Activated T-cell treated with anti-CD3 and anti-CD28 coated beads, Interleukin-2, amount 50 U/mL, for 72 hours (primary cell): ENCODE measurements at regions not wholly inside any gene's neighbourhood (a gene's known extent, or its start where the extent isn't known, plus 50 kb on each side); places are given as distances from the start of the nearest gene placed in this dataset.
A peak's percentile ranks its signal among the peaks of the same experiment; 100 is the strongest.

Experiments used
- ATAC-seq, 2 donors: fragments of 150-1000 bp; cut with Tn5 transposase; replicated peaks in 1 of 2; 2 replicates each; pipeline ENCODE4 v1.10.0; 2021; ENCODE audit warnings: moderate library complexity in 2 of 2, mild to moderate bottlenecking in 1 of 2
- DNase-seq, 2 donors: peaks; one replicate each; pipeline ENCODE4 v3.0.0; 2021 to 2022; ENCODE audit warnings: mixed read lengths in 1 of 2
- H3K27ac Mint-ChIP-seq: one replicate; pipeline ENCODE4 v1.8.0; 2022; ENCODE audit warnings: mild to moderate bottlenecking, moderate library complexity, mixed read lengths
- H3K27me3 Mint-ChIP-seq: one replicate; pipeline ENCODE4 v1.8.0; 2022; ENCODE audit warnings: low read depth, mixed read lengths
- H3K36me3 Mint-ChIP-seq, 2 donors: one replicate each; pipeline ENCODE4 v1.8.0; 2022; ENCODE audit warnings: mixed read lengths in 2 of 2, mild to moderate bottlenecking in 1 of 2; ENCODE audit not compliant: insufficient read depth in 2 of 2
- H3K4me1 Mint-ChIP-seq: one replicate; pipeline ENCODE4 v1.8.0; 2022; ENCODE audit warnings: low read depth, mixed read lengths
- H3K4me3 Mint-ChIP-seq, 2 donors: one replicate each; pipeline ENCODE4 v1.8.0; 2022; ENCODE audit warnings: mild to moderate bottlenecking in 2 of 2, mixed read lengths in 2 of 2, moderate library complexity in 2 of 2
- H3K9me3 Mint-ChIP-seq, 2 donors: one replicate each; pipeline ENCODE4 v1.8.0; 2022; ENCODE audit warnings: mixed read lengths in 2 of 2

GRCh38 chr22:23522623-23523251 lies 57.4 kb downstream of the IGLL1 start:
- ATAC-seq (no peak), DNase-seq (no peak)
- Mint-ChIP-seq H3K4me3 (peak overlapping the region; percentile 57 to 63), H3K27me3 (peaks cover 31% of the 10 kb centered on the region), H3K36me3 (no peaks in the 10 kb centered on the region), H3K4me1 (peaks cover 5% of the 10 kb centered on the region), H3K9me3 (no peaks in the 10 kb centered on the region), H3K27ac (no peak overlapping the region)

DNA sequence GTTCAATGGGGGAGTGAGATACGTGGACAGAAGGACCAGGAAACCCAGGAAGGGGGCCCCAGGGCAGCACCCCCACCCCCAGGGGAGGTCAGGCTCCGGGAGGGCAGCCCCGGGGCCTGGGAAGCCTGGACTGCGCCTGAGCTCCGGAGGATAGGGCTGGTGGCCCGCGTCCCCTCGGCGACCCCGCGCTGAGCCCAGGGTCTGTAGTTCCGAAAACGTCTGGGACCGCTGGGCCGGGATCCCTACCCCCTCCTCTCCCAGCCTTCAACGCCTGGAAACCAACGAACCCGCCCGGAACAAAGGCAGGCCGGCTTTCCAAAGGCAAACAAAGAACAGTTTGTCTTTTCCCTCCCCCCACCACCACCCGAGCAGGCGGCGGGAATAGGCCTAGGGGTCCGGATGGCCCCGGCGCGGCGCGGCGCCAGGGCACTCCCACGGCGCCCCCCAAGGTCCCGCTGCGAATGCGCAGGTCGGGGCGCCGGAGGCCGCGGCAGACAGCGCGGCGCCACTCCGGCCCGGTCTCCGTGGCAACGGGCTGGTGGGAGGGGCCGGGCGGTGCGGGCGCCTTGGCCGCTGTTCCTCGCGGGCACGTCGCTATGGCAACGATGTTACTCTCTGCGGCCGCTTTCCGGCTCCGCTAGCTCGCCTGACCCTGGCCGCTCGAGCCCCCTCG lies 58.5 kb downstream of the IGLL1 start:
- Mint-ChIP-seq H3K4me1 (peaks cover 5% of the 10 kb centered on the region), H3K27ac (no peak overlapping the region), H3K4me3 (peak overlapping the region; percentile 68 to 70), H3K9me3 (no peaks in the 10 kb centered on the region), H3K27me3 (peaks cover 33% of the 10 kb centered on the region), H3K36me3 (no peaks in the 10 kb centered on the region)
- DNase-seq (peak; percentile 82), ATAC-seq (peak; percentile 95 to 96)

- Mint-ChIP-seq H3K9me3 (no peaks in the 10 kb centered on the region), H3K27ac (no peak overlapping the region), H3K36me3 (no peaks in the 10 kb centered on the region), H3K4me3 (peak overlapping the region; percentile 68 to 70), H3K27me3 (peaks cover 33% of the 10 kb centered on the region), H3K4me1 (peaks cover 5% of the 10 kb centered on the region)
- no peak for ATAC-seq
- DNase-seq, result no peak
Observed at GRCh38 chr22:23520863-23521440, 59.1 kb downstream of the IGLL1 start.

DNA sequence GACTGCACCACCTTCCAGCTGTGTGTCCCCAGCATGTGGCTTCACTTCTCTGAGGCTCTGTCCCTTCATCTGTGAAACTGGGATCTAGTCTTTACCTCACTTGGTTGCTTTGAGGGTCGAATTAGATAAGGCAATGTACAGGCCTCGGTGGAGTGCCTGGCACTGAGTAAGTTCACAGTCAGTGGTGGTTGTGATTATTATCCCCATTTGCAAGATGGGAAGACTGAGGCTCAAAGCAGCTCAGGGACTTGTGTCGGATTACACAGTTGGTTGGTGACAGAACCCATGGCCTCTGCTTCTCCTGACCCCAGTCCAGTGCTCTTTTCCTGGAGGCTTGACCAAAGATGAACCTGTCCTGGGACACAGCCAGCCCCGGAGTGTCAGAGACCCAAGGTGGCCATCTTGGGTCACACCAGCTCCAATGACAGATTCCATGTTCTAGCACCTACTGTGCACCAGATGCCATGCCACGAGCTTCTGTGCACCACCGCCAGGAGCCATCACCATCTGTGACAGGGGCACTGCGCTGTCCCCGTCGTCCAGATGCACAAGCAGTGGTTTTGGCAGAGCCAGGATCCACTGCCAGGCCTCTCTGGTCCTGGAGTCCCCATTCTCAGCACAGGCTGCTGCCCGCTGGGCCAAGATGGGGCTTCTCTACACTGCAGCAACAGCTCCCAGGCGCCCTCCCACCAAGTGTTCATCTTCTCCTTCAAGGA lies 60.5 kb downstream of the IGLL1 start:
- peaks cover 5% of the 10 kb centered on the region for H3K4me1 Mint-ChIP-seq
- no peaks in the 10 kb centered on the region for H3K36me3 Mint-ChIP-seq
- DNase-seq (no peak), ATAC-seq (no peak)
- no peak overlapping the region for H3K4me3 Mint-ChIP-seq
- H3K27me3 Mint-ChIP-seq, result peaks cover 33% of the 10 kb centered on the region
- H3K9me3 Mint-ChIP-seq, result no peaks in the 10 kb centered on the region
- no peak overlapping the region for H3K27ac Mint-ChIP-seq

DNA sequence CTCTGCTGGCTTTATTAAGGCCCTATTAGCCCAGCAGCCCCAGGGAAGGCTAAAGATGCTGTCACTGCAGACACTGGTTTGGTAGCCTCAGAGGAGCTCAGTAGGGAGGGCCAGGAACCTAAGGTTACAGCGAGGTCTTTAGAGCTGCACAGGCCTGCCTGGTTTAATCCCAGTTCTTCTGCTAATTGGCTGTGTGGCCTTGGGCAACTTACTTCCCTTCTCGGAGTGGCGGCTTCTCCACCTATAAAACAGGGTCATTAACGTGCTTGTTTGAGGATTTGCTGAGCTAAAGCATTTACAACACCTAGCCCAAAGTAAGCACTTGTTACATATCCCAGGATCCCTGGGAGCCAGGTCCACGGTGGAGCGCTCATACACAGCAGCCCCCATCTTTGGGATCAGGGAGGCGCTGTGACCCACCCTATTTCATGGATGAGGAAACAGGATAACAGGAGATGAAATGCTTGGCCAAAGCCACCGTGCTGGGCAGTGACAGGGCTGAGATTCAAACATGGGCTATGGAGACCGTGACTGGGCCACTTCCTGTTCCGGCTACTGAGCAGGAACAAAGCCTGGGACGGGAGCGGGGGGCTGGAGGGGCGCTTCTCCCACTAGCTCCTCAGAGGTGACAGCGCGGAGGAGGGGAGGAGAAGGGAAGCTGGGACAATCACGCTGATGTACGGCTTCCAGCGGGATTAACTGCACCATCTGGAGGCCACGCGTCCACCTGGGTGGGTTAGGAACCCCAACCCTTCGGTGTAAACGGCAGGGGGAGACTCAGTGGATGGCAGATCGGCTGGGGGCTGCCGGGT lies 61.5 kb downstream of the IGLL1 start:
- Mint-ChIP-seq H3K27ac (no peak overlapping the region), H3K36me3 (no peaks in the 10 kb centered on the region), H3K9me3 (no peaks in the 10 kb centered on the region), H3K4me3 (no peak overlapping the region), H3K4me1 (peaks cover 5% of the 10 kb centered on the region), H3K27me3 (peaks cover 29% of the 10 kb centered on the region)
- DNase-seq (no peak), ATAC-seq (no peak)

DNA sequence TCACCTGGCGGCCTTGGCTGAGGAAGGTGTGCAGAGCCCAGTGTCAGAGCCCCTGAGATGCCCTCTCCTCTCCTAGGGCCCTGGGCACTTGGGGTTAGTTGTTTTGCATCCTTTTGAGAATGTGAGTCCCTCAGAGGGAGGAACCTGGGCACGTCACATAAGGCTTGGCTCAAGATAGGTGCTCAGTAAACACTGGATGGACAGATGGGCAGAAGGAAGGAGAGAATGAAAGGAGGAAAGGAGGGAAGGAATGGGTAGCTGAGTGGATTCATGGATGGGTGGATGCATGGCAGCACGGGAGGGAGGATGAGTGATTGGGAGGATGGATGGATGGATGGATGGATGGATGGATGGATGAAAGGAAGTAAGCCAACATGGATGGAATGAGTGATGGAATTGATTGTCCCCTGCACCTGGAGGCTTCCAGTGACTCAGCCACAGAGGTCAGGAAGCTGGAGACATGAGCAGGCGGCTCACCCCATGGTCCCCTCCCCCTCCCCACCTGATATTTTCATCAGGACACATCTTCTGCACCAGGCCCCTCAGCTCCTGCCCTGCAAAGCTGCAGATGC lies 62.2 kb downstream of the IGLL1 start:
- ATAC-seq, result no peak

GRCh38 chr22:23516304-23516703 lies 63.8 kb downstream of the IGLL1 start:
- Mint-ChIP-seq H3K27ac (no peak overlapping the region), H3K4me1 (no peaks in the 10 kb centered on the region), H3K4me3 (no peak overlapping the region), H3K9me3 (no peaks in the 10 kb centered on the region), H3K36me3 (no peaks in the 10 kb centered on the region), H3K27me3 (peaks cover 20% of the 10 kb centered on the region)
- ATAC-seq (no peak), DNase-seq (no peak)

More for the DNA sequence above, 62.2 kb downstream of the IGLL1 start:
- H3K4me3 Mint-ChIP-seq, result no peak overlapping the region
- H3K36me3 Mint-ChIP-seq, result no peaks in the 10 kb centered on the region
- H3K27ac Mint-ChIP-seq, result no peak overlapping the region
- H3K4me1 Mint-ChIP-seq, result peaks cover 5% of the 10 kb centered on the region
- no peak for DNase-seq
- H3K27me3 Mint-ChIP-seq, result peaks cover 22% of the 10 kb centered on the region
- H3K9me3 Mint-ChIP-seq, result no peaks in the 10 kb centered on the region

DNA sequence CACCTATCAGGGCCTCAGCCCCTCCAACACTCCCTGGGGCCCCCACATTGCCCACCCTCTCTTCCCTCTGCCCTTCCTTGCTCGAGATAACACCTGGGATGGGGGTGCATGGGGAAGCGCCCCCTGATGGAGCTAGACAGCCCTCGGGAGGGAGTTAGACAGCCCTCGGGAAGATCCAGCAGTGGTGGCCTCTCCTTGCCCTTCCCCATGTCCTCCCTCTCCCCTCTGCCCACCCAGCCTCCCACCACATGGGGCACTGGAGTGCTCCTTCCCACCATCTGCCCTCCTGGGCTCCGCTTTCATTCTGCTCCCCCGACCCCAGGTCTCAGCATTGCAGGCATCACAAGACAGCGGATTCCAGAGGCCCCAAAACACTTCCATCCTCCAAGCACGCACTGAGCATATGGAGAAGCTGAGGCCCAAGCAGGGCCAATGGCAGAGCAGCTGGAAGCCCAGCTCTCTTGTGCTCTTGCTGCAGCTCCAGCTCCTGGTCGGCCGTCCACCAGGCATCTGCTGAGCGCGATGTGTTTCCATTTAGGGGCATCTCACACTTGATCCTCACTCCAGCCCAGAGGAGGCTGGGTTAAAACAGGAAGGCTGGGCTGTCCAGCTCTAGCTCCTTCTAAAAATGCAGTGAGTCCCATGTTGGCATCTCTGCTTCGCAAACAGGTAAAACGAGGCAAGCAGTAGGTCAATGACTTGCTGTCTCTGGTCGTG lies 65.6 kb downstream of the IGLL1 start:
- Mint-ChIP-seq H3K4me1 (no peaks in the 10 kb centered on the region), H3K36me3 (no peaks in the 10 kb centered on the region), H3K4me3 (no peak overlapping the region), H3K27ac (no peak overlapping the region), H3K9me3 (no peaks in the 10 kb centered on the region), H3K27me3 (peaks cover 14% of the 10 kb centered on the region)
- DNase-seq (no peak), ATAC-seq (no peak)

DNA sequence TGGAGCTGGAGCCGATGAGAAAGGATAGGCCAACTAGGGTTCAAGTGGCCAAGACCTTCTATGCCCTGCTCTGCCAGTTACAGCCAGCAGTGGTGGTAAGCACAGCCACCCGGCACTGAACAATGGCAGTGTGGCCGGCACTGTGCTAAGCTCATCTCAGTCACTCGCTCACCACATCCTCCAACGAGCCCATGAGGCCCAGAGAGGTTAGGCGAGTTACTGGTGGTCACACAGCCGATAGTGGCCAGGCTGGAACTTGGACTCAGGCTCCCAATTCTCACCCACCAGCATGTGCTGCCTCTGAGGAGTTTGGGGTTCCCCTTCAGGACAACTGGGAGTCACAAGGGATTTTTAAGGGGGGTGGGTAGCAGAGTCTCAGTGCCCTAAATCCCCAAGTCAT lies 66.4 kb downstream of the IGLL1 start:
- Mint-ChIP-seq H3K9me3 (no peaks in the 10 kb centered on the region), H3K36me3 (no peaks in the 10 kb centered on the region), H3K27me3 (peaks cover 8% of the 10 kb centered on the region), H3K4me3 (no peak overlapping the region), H3K4me1 (no peaks in the 10 kb centered on the region), H3K27ac (no peak overlapping the region)
- DNase-seq (no peak), ATAC-seq (no peak)

DNA sequence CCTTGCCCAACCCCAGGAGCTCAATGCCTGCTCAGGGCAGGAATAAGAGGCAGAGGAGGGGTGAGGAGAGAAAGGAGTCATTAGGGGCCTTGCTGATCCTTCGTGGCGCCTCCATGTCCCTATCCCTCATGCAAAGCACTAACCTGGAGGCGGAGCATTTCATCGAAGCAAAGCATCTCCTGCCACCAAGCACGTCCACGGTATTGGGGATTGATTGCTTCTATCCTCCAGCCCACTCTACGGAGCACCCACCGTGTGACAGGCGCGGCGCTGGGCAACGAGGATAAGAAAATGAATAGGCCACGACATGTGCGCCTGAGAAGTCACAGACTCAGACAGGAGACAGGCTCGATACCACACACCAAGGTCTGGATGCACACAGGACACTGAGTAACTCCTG lies 67.0 kb downstream of the IGLL1 start:
- H3K9me3 Mint-ChIP-seq, result no peaks in the 10 kb centered on the region
- H3K27me3 Mint-ChIP-seq, result peaks cover 6% of the 10 kb centered on the region
- no peaks in the 10 kb centered on the region for H3K4me1 Mint-ChIP-seq
- DNase-seq, result no peak
- ATAC-seq, result no peak
- no peaks in the 10 kb centered on the region for H3K36me3 Mint-ChIP-seq
- H3K4me3 Mint-ChIP-seq, result no peak overlapping the region
- H3K27ac Mint-ChIP-seq, result no peak overlapping the region

DNA sequence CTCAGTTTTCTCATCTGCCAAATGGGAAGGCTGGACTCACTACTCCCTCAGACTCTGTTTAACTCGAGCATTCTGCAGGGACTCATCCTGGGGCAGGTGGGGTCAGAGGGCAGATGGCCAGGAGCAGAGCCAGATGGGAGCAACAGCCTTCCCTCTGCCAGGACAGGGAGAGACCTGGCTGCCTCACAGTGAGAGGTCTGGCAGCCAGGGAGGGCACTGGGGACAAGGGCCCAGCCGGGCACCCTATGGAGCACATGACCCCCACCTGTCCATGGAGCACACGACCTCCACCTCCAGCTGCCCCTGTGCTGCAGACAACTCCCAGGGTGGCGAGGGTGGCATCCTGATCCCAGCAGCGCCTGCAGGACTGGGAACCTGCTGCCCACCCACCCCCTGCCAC lies 67.4 kb downstream of the IGLL1 start:
- no peak for DNase-seq
- ATAC-seq, result no peak
- Mint-ChIP-seq H3K27me3 (peaks cover 3% of the 10 kb centered on the region), H3K27ac (no peak overlapping the region), H3K4me1 (no peaks in the 10 kb centered on the region), H3K9me3 (no peaks in the 10 kb centered on the region), H3K36me3 (no peaks in the 10 kb centered on the region), H3K4me3 (no peak overlapping the region)

DNA sequence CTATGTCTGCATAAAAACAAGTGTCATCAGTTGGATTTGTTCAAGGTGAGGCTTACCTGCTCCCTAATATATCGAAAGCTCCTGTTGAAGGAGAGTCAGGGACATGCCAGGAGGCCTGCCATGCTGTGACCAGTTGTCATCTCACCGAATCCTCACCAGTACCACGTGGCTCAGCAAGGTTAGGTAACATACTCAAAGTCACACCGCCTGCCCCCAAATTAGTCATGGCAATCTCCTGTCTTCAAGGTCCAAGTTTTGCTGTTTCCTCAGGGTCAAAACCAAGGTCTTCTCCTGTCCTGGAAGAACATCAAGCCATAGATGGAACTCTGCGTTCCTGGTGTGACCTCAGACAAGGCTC lies 67.8 kb downstream of the IGLL1 start:
- no peaks in the 10 kb centered on the region for H3K4me1 Mint-ChIP-seq
- DNase-seq, result no peak
- H3K27ac Mint-ChIP-seq, result no peak overlapping the region
- no peaks in the 10 kb centered on the region for H3K27me3 Mint-ChIP-seq
- no peak for ATAC-seq
- H3K36me3 Mint-ChIP-seq, result no peaks in the 10 kb centered on the region
- H3K9me3 Mint-ChIP-seq, result no peaks in the 10 kb centered on the region
- H3K4me3 Mint-ChIP-seq, result no peak overlapping the region
